Upper lobe of right lung (tissue), 1 donor: ENCODE measurements at regions not wholly inside any gene's neighbourhood (a gene's known extent, or its start where the extent isn't known, plus 50 kb on each side); places are given as distances from the start of the nearest gene placed in this dataset.

Experiments
- ATAC-seq: fragments of 200-7000 bp; cut with Tn5 transposase; one replicate; pipeline ENCODE4 v1.9.1; 2020; ENCODE audit warnings: mild to moderate bottlenecking, moderate library complexity
- DNase-seq: peaks from one replicate; pipeline ENCODE4 v3.0.0-alpha.2; 2020
- H3K27ac ChIP-seq: fragments of 200-600 bp; one replicate; pipeline ENCODE4 v1.8.0; 2022
- H3K27me3 ChIP-seq: fragments of 200-600 bp; one replicate; pipeline ENCODE4 v1.8.0; 2022; ENCODE audit warnings: mild to moderate bottlenecking
- H3K36me3 ChIP-seq: fragments of 200-600 bp; one replicate; pipeline ENCODE4 v1.8.0; 2022
- H3K4me1 ChIP-seq: fragments of 200-600 bp; one replicate; pipeline ENCODE4 v1.8.0; 2022
- H3K4me3 ChIP-seq: fragments of 200-600 bp; one replicate; pipeline ENCODE4 v1.8.0; 2022; ENCODE audit warnings: mild to moderate bottlenecking
- H3K9me3 ChIP-seq: fragments of 200-600 bp; one replicate; pipeline ENCODE4 v1.8.0; 2022
- intact Hi-C: fragments of 100-400 bp; cut with DNase I; formaldehyde crosslinking; loops from one replicate; pipeline ENCODE4 v1.11.0; 2022
- TF ChIP-seq, protein P1 (sequence below): fragments of 200-600 bp; IDR thresholded peaks from one replicate; pipeline ENCODE4 v1.8.0; 2022; ENCODE audit warnings: antibody characterized with exemption
- donor health status: DM: no; HTN: yes; CAD: no; lungs with severe emphysema.

GRCh38 chr1:181396171-181396670 lies 87.1 kb upstream of the CACNA1E start:
- H3K27ac ChIP-seq = no peak overlapping the region
- no peaks in the 10 kb centered on the region for H3K36me3 ChIP-seq
- intact Hi-C loops = no loop called here
- TF ChIP-seq, protein P1, sequence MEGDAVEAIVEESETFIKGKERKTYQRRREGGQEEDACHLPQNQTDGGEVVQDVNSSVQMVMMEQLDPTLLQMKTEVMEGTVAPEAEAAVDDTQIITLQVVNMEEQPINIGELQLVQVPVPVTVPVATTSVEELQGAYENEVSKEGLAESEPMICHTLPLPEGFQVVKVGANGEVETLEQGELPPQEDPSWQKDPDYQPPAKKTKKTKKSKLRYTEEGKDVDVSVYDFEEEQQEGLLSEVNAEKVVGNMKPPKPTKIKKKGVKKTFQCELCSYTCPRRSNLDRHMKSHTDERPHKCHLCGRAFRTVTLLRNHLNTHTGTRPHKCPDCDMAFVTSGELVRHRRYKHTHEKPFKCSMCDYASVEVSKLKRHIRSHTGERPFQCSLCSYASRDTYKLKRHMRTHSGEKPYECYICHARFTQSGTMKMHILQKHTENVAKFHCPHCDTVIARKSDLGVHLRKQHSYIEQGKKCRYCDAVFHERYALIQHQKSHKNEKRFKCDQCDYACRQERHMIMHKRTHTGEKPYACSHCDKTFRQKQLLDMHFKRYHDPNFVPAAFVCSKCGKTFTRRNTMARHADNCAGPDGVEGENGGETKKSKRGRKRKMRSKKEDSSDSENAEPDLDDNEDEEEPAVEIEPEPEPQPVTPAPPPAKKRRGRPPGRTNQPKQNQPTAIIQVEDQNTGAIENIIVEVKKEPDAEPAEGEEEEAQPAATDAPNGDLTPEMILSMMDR = no peak
- H3K4me1 ChIP-seq = no peaks in the 10 kb centered on the region
- H3K9me3 ChIP-seq = no peaks in the 10 kb centered on the region
- H3K27me3 ChIP-seq = no peaks in the 10 kb centered on the region
- no peak for DNase-seq
- no peak overlapping the region for H3K4me3 ChIP-seq
- ATAC-seq = no peak

GRCh38 chr1:181396811-181397210 lies 86.5 kb upstream of the CACNA1E start:
- Histone ChIP-seq H3K4me3 (no peak overlapping the region), H3K27me3 (no peaks in the 10 kb centered on the region), H3K4me1 (no peaks in the 10 kb centered on the region), H3K27ac (no peak overlapping the region), H3K9me3 (no peaks in the 10 kb centered on the region), H3K36me3 (no peaks in the 10 kb centered on the region)
- TF ChIP-seq, protein P1 = no peak
- ATAC-seq (no peak), DNase-seq (no peak)
- intact Hi-C loops = no loop called here

GRCh38 chr1:181397845-181398244 lies 85.5 kb upstream of the CACNA1E start:
- no peaks in the 10 kb centered on the region for H3K9me3 ChIP-seq
- H3K36me3 ChIP-seq = no peaks in the 10 kb centered on the region
- DNase-seq (no peak), ATAC-seq (no peak)
- intact Hi-C loops = no loop called here
- H3K27me3 ChIP-seq = no peaks in the 10 kb centered on the region
- H3K27ac ChIP-seq = no peak overlapping the region
- TF ChIP-seq, protein P1 = no peak
- no peaks in the 10 kb centered on the region for H3K4me1 ChIP-seq
- no peak overlapping the region for H3K4me3 ChIP-seq

DNA sequence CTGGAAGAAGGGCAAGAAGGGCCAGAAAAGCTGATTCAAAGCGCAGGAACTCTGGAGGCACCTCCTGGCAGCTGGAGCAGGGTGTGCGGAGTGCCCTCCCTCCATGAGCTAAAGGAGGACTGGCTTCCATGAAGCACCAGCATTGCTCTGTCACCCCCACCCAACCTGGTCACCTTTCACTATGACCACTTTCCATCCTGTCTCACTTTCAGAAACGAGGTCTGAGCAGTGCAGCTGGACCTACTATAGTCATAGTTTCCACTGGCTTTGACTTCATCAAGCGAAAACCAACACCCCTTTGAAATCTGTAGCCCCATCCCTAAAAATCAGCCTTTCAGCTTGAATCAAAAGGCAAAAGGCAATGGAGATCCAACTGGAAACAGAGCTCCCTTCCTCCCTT lies 84.8 kb upstream of the CACNA1E start:
- Histone ChIP-seq H3K9me3 (no peaks in the 10 kb centered on the region), H3K4me1 (no peaks in the 10 kb centered on the region), H3K27ac (no peak overlapping the region), H3K27me3 (no peaks in the 10 kb centered on the region), H3K4me3 (no peak overlapping the region), H3K36me3 (no peaks in the 10 kb centered on the region)
- DNase-seq = no peak
- TF ChIP-seq, protein P1 = no peak
- ATAC-seq = no peak
- intact Hi-C loops = no loop called here

DNA sequence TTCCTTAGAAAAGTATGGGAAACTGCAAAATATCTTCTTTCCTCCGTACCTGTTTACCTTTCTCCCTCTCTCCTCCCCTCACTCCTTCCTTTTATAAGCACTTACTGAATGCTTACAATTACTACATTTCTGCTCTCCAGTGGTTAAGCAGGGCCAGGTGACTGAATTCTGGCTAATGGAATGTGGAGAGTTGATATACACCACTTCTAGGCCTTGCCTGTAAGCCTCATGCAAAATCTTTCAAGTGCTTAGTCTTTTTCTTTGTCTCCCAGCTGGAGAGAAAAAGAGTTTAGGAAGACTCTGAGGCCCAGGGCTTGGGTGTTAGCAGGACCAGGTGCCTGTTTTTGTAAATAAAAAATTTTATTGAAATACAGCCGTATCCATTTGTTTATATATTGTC lies 77.7 kb upstream of the CACNA1E start:
- no peaks in the 10 kb centered on the region for H3K36me3 ChIP-seq
- no peak overlapping the region for H3K4me3 ChIP-seq
- no peak for DNase-seq
- intact Hi-C loops = no loop called here
- no peak overlapping the region for H3K27ac ChIP-seq
- TF ChIP-seq, protein P1 = no peak
- peaks cover 4% of the 10 kb centered on the region for H3K27me3 ChIP-seq
- H3K9me3 ChIP-seq = no peaks in the 10 kb centered on the region
- no peaks in the 10 kb centered on the region for H3K4me1 ChIP-seq
- peak; percentile 76 for ATAC-seq

DNA sequence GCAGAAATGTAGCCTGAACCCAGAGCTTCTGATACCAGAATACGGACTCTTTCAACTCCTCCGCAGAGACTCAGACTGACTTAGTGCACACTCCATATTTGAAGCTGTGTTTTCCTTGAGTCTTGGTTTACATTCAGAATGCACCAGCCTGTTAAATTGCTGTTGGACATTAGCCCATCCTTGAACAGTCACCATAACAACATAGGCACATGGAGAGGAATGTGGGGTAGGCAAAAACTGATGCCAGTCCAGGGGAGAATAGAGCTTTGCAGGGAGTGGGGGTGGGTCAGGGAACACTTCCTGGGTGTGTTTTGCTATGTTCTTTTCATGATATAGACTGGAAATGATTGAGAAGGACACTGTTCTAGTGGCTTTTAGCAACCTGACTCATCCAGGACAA lies 76.3 kb upstream of the CACNA1E start:
- Histone ChIP-seq H3K9me3 (no peaks in the 10 kb centered on the region), H3K27me3 (peaks cover 4% of the 10 kb centered on the region), H3K4me1 (no peaks in the 10 kb centered on the region), H3K4me3 (no peak overlapping the region), H3K36me3 (no peaks in the 10 kb centered on the region), H3K27ac (no peak overlapping the region)
- TF ChIP-seq, protein P1 = no peak
- intact Hi-C loops = no loop called here
- no peak for ATAC-seq
- no peak for DNase-seq
